ENCODE measurements at regions not wholly inside any gene's neighbourhood (a gene's known extent, or its start where the extent isn't known, plus 50 kb on each side); places are given as distances from the start of the nearest gene placed in this dataset.

DNA sequence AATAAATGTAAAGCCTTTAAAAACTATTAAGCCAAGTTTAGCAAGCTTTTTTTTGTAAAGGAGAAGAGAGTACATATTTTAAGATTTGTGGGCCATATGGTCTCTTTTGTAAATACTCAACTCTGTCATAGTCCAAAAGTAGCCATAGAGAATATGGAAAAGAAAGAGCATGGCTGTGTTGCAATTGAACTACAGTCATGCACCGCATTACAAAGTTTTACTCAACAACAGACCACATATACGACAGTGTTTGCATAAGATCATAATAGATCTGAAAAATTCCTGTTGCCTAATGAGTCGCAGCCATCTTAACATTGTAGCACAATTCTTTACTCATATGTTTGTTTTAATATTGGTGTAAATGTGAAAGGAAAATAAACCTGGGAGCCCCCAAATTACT lies 440.8 kb downstream of the HTR7 start:
- Histone ChIP-seq H3K4me3 (ENCODE audit: low read depth, low read length) (no peak overlapping the region), H3K36me3 (ENCODE audit: control insufficient read depth, insufficient read depth, low read length) (no peaks in the 10 kb centered on the region), H3K27me3 (ENCODE audit: control insufficient read depth, insufficient read depth, low read length) (no peaks in the 10 kb centered on the region)
- TF ChIP-seq, protein P1, sequence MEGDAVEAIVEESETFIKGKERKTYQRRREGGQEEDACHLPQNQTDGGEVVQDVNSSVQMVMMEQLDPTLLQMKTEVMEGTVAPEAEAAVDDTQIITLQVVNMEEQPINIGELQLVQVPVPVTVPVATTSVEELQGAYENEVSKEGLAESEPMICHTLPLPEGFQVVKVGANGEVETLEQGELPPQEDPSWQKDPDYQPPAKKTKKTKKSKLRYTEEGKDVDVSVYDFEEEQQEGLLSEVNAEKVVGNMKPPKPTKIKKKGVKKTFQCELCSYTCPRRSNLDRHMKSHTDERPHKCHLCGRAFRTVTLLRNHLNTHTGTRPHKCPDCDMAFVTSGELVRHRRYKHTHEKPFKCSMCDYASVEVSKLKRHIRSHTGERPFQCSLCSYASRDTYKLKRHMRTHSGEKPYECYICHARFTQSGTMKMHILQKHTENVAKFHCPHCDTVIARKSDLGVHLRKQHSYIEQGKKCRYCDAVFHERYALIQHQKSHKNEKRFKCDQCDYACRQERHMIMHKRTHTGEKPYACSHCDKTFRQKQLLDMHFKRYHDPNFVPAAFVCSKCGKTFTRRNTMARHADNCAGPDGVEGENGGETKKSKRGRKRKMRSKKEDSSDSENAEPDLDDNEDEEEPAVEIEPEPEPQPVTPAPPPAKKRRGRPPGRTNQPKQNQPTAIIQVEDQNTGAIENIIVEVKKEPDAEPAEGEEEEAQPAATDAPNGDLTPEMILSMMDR (IDR thresholded peaks at IDR 0.05; ENCODE audit: insufficient read depth, low read length, severe bottlenecking): no peak
- peak; percentile 93 for DNase-seq (ENCODE audit: low read depth)
- no peak for FAIRE-seq

DNA sequence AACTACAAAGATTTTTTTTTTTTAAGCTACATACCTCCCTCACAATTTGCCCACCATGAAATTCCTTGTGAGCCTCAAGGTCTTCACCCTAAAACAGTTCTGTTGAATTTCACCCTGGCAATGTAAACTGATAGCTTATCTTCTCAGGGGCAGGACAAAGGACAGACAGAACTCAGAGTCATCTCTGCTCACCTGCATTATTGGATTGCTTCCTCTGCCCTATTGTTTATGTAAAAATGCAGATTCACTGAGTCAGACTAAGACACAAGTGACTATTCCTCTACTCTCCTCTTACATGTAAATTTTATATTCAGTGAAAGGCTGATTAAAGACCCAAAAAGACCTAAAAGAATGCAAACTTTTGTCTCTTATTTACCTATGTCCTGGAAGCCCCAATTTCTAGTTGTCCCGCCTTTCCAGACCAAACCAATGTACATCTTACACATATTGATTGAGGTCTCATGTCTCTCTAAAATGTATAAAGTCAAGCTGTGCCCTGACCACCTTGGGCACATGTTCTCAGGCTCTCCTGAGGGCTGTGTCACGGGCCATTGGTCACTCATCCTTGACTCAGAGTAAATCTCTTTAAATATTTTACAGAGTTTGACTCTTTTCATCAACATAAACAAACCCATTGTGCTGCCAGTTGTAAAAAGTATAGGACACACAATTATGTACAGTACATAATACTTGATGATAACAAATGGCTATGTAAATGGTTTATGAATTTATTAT lies 440.2 kb downstream of the HTR7 start:
- peak; percentile 71 for DNase-seq (ENCODE audit: low read depth)

GRCh38 chr10:90418869-90419652 lies 438.8 kb downstream of the HTR7 start:
- H3K4me3 ChIP-seq (ENCODE audit: low read depth, low read length): no peak overlapping the region
- H3K36me3 ChIP-seq (ENCODE audit: control insufficient read depth, insufficient read depth, low read length): no peaks in the 10 kb centered on the region
- peak; percentile 97 for DNase-seq (ENCODE audit: low read depth)
- H3K27me3 ChIP-seq (ENCODE audit: control insufficient read depth, insufficient read depth, low read length): no peaks in the 10 kb centered on the region
- no peak for FAIRE-seq
- TF ChIP-seq, protein P1 (IDR thresholded peaks at IDR 0.05; ENCODE audit: insufficient read depth, low read length, severe bottlenecking): no peak

More for the DNA sequence above, 440.2 kb downstream of the HTR7 start:
- no peaks in the 10 kb centered on the region for H3K36me3 ChIP-seq (ENCODE audit: control insufficient read depth, insufficient read depth, low read length)
- TF ChIP-seq, protein P1 (IDR thresholded peaks at IDR 0.05; ENCODE audit: insufficient read depth, low read length, severe bottlenecking): no peak
- no peak overlapping the region for H3K4me3 ChIP-seq (ENCODE audit: low read depth, low read length)
- no peaks in the 10 kb centered on the region for H3K27me3 ChIP-seq (ENCODE audit: control insufficient read depth, insufficient read depth, low read length)
- FAIRE-seq: no peak

- Histone ChIP-seq H3K27me3 (ENCODE audit: control insufficient read depth, insufficient read depth, low read length) (no peaks in the 10 kb centered on the region), H3K36me3 (ENCODE audit: control insufficient read depth, insufficient read depth, low read length) (no peaks in the 10 kb centered on the region), H3K4me3 (ENCODE audit: low read depth, low read length) (no peak overlapping the region)
- TF ChIP-seq, protein P1 (IDR thresholded peaks at IDR 0.05; ENCODE audit: insufficient read depth, low read length, severe bottlenecking): no peak
- DNase-seq (ENCODE audit: low read depth) (peak; percentile 77), FAIRE-seq (no peak)
Observed at GRCh38 chr10:90420637-90421318, 437.1 kb downstream of the HTR7 start.

DNA sequence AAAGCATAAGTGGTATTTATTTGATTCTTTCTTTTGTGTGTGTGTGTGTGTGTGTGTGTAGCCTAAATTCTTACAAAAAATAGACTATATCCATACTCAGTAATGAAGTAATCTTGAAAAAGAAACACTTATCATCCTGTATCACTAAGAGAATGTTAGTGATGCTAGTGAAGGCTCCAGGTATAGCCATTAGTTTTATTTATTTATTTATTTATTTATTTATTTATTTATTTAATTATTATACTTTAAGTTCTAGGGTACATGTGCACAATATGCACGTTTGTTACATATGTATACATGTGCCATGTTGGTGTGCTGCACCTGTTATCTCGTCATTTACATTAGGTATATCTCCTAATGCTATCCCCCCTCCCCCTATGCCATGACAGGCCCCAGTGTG lies 436.0 kb downstream of the HTR7 start:
- Histone ChIP-seq H3K4me3 (ENCODE audit: low read depth, low read length) (no peak overlapping the region), H3K36me3 (ENCODE audit: control insufficient read depth, insufficient read depth, low read length) (no peaks in the 10 kb centered on the region), H3K27me3 (ENCODE audit: control insufficient read depth, insufficient read depth, low read length) (no peaks in the 10 kb centered on the region)
- DNase-seq (ENCODE audit: low read depth) (no peak), FAIRE-seq (no peak)
- TF ChIP-seq, protein P1 (IDR thresholded peaks at IDR 0.05; ENCODE audit: insufficient read depth, low read length, severe bottlenecking): no peak
